Hematopoietic multipotent progenitor cell treated with erythropoietin and hydrocortisone succinate and interleukin-3 and kit ligand, for 15 days (in vitro differentiated cells): ENCODE measurements at regions not wholly inside any gene's neighbourhood (a gene's known extent, or its start where the extent isn't known, plus 50 kb on each side); places are given as distances from the start of the nearest gene placed in this dataset.

Source experiments
- DNase-seq: peaks from one replicate; pipeline ENCODE4 v3.0.0-alpha.2; 2015; ENCODE audit warnings: low spot score

GRCh38 chr3:102529452-102529851 is 94.6 kb downstream of the ZPLD1 start:
- no peak for DNase-seq

DNA sequence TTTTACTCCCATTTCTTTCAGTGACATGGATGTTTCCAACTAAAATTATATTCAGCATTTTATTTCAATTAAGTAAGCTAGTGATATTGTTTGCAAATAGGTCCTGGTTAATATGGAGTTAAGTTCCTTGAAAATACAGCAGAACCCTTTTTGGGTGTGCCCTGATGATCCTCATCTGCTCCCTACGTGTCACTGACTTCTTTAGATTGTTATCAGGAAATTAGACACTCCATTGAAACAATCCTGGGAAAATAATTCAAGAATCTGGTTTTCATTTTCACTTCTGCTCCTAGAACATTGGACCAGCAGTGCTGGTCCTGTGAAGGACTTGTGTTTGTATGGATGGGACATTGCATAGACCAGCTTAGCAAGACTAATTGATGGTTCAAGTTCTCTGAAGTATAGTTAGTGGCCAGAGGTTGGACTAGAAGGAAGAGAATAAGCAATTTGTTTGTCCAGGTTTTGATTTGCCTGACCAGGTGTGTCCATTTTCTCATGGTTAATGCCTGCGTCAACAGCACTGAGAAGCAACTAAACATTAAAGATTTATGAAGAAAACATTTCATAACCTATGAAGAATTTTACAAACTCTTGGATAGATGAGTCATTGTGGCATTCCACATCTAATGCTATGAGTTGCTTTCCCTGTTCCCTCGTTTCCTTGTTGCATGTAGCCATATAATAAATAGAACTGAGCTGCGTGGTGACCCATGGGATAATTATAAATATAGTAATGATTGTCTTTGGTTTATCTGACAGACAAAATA is 95.8 kb downstream of the ZPLD1 start:
- DNase-seq: no peak

- no peak for DNase-seq
These were observed 96.9 kb downstream of the ZPLD1 start for GRCh38 chr3:102531686-102532085.

DNA sequence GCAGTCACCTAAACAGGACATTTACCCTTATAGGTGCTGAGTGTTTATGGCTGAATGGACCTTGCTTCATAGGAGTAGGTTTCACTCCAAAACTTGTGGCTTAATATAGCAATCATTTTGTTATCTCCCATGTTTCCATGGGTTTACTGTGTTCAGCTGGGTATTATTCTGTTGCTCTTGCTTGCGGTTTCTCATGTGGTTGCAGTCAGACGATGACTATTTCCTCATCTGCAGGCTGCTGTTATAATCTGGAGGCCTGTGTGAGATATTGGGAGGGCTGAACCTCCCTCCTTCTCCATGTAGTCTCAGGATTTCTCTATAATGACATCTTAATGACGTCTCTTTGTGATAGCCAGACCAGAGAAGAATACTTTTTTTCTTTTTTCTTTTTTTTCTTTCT is 98.1 kb downstream of the ZPLD1 start:
- no peak for DNase-seq

GRCh38 chr3:102533784-102534183 is 99.0 kb downstream of the ZPLD1 start:
- DNase-seq: no peak

DNA sequence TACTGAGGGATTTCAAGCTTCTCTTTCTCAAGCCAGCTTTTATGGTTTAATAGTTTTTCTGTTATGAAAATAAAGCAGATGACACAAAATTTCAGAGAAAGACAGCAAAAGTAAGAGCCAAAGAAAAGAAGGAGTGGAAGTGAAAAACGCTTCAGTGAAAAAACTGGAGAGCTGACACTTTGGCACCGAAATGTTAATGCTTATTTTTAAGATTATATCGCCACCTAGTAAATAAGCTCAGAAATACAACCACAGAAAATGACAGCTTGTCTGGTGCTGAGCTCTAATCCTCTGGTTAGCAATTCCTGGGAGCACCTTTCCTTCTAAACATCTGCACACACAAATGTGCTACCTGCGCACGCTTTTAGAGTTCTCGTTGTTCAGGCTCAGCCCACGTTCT is 101.6 kb downstream of the ZPLD1 start:
- DNase-seq: no peak

GRCh38 chr3:102537123-102537522 is 102.3 kb downstream of the ZPLD1 start:
- no peak for DNase-seq

- DNase-seq: no peak
These were observed 109.9 kb downstream of the ZPLD1 start for GRCh38 chr3:102544741-102545140.

DNA sequence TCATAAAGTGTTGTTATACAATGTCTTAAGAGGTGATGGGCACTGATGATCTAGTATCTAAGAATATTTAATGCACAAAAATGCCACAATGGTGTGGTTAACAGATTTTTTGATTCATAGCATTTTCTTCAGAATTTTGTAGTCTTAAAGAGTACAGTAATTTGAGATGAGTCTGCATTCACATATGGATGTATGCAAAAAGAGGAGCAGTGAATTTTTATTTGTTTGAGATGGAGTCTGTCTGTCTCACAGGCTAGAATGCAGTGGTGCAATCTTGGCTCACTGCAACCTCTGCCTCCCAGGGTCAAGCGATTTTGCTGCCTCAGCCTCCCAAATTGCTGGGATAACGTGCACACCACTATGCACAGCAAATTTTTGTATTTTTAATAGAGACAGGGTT is 110.5 kb downstream of the ZPLD1 start:
- no peak for DNase-seq

DNA sequence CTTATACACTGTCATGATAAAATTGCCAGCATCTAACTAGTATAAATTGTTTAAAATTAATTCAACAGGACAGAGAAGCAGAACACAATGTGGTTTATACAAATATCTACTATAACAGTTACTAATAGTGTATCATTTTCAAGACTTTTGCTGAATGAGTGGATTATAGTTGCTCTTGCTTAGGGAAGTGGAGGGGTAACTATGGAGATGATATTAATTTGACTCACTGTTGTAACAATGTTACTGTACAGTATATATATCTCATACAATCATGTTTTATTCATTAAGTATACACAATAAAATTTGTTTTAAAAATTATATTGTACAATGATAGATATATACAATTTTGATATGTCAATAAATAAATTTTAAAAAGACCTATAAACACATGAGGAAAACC is 119.1 kb downstream of the ZPLD1 start:
- DNase-seq: no peak

DNA sequence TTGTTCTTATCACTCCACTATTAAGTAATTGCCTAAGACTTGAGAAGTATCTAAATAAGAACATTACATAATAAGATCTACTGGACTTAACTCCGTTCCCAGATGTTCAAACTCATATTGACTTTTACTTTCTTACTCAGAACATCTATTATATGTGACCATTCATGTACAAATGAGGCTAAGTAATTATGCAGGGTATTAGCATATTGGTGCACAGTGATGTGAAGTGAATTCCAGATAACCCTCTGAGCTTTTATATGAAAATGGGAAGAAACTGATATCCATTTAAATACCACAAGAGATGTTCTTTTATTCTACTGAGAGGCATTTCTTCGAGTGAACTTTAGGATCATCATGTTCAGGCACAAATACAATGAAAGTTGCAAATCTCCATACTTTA is 135.7 kb downstream of the ZPLD1 start:
- DNase-seq: no peak

GRCh38 chr3:102571006-102571405 is 136.2 kb downstream of the ZPLD1 start:
- DNase-seq: no peak

DNA sequence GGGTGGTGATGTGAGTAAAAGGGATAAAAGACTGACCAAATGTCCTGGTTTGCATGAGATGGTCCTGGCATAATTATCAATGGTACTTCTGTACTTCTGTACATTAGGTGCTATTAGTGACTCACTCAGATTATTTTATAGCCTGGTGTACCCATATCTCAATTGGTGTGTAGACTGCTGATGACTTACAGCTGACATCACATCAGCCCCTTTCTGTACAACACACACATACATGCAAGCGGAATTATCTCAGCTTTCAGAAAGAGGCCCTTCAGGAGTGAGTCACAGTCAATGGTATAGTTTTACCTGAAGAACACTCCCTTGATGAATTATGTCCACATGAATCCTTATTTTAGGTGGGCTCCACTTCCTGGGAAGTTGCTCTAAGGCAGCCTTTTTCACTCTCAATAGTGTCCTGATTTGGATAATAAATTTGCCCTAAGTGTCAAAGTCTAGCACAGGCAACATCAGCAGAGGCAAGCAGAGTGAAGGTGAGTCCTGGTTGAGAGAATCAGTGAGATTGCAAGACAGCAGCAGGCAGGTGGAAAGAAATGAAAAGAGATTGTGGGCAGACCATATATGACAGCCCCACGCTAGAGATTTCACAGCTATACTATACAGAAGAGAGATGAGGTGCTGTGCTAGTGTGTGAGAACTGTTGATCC is 137.0 kb downstream of the ZPLD1 start:
- no peak for DNase-seq

DNA sequence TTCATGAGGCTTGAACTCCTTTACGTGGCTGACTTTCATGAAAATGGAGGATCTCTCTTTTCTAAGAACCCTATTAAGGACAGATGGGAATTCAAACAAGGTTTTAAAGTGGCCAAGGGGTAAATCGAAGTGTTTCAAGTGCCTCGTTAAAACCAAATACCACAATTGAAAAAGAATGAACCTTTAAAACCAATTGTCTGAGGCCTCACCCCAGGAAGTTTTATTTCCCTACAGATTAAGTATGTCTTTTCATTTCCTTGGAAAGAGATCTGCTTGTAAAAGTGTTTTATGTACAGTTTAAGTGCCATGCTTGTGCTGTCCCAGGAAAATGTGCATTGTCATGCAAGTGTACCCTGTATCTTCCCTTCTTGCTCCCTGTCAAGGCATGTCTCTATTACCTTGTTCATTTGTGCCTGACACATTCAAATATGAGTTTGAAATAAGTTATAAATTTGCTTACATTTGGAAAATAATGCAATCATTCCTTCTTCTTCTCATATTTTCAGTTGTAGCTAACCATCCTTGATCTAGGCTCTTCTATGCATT is 138.7 kb downstream of the ZPLD1 start:
- no peak for DNase-seq

GRCh38 chr3:102574355-102574754 is 139.5 kb downstream of the ZPLD1 start:
- no peak for DNase-seq

DNA sequence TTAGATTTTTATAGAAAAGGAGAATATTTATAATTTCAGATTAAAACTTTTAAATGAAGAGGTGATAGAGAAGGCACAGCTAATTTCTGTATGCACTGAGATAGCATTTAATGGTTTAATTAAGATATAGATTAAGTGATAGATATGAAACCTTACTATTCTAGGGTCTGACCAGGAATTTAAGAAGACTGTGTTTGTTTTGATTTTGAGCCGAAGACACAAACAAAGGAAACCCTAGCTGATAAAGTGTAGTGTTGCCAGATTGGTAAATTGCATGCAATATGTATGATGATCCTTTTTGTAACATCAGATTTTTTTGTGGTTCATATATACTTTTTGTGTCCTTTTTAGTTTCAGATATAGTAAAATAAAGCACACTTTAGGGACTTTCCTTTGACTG is 141.8 kb downstream of the ZPLD1 start:
- DNase-seq: no peak

GRCh38 chr3:102577082-102577789 is 142.4 kb downstream of the ZPLD1 start:
- DNase-seq: no peak

DNA sequence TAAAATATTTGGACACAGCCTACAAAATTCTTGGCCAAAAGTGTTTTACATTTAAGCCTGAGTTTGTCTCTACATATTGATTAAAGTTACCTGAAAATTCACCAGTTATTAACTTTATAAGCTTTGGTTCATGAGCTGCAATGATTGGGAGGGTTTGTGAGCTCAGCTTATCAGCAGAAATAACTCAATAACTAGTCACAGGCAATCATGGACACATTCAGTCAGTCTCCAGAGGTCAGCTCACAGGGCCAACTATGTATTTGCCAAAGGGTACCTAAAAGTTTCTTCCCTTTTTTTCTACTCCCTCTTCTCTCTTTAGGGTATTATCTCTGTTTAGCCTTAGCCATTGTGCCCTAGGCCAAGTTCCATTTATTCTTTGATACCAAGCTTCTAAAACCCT is 145.9 kb downstream of the ZPLD1 start:
- no peak for DNase-seq

DNA sequence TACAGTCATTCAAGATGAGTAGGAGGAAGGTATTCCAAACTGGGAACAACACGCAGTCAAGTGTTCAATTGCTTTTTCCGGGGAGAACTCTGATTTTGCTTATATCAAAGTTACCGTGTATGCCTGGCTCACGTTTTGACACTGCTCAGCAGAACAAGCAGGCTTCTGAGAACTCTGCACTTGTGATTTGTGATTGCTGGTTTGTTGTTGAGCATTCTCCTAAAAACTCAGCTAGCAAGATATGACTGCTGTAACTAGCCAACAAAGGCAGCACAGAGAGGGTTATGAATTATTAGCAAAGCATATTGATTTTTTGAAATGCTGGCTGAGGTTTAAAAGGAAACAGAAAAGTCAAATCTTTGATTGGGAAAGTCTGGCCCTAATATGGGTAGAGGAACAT is 151.7 kb downstream of the ZPLD1 start:
- DNase-seq: no peak

- no peak for DNase-seq
These were observed 159.2 kb downstream of the ZPLD1 start for GRCh38 chr3:102593812-102594602.

GRCh38 chr3:102595057-102595456 is 160.2 kb downstream of the ZPLD1 start:
- no peak for DNase-seq
